ENCODE measurements at regions not wholly inside any gene's neighbourhood (a gene's known extent, or its start where the extent isn't known, plus 50 kb on each side); places are given as distances from the start of the nearest gene placed in this dataset.

- WGBS = 68% methylated on average over 14 of the region's 15 CpGs
- TF ChIP-seq EP300 (IDR thresholded peaks at IDR 0.05) (no peak), POLR2AphosphoS5 (IDR thresholded peaks at IDR 0.05) (no peak), POLR2A (IDR thresholded peaks at IDR 0.05; ENCODE audit: low read depth) (no peak)
- TF ChIP-seq, protein P1, sequence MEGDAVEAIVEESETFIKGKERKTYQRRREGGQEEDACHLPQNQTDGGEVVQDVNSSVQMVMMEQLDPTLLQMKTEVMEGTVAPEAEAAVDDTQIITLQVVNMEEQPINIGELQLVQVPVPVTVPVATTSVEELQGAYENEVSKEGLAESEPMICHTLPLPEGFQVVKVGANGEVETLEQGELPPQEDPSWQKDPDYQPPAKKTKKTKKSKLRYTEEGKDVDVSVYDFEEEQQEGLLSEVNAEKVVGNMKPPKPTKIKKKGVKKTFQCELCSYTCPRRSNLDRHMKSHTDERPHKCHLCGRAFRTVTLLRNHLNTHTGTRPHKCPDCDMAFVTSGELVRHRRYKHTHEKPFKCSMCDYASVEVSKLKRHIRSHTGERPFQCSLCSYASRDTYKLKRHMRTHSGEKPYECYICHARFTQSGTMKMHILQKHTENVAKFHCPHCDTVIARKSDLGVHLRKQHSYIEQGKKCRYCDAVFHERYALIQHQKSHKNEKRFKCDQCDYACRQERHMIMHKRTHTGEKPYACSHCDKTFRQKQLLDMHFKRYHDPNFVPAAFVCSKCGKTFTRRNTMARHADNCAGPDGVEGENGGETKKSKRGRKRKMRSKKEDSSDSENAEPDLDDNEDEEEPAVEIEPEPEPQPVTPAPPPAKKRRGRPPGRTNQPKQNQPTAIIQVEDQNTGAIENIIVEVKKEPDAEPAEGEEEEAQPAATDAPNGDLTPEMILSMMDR (IDR thresholded peaks at IDR 0.05) = no peak
- intact Hi-C loops (cut with DNase I) = no loop called here
- Histone ChIP-seq H3K36me3 (no peaks in the 10 kb centered on the region), H3K9me3 (no peaks in the 10 kb centered on the region), H3K4me1 (peaks cover 0 to 11% (median 0%) of the 10 kb centered on the region in 4 donors), H3K27me3 (peaks cover 0 to 18% (median 0%) of the 10 kb centered on the region in 4 donors), H3K27ac (replicated peaks in 1 of 4) (no peak overlapping the region), H3K4me3 (no peak overlapping the region)
- peak; percentile 91 for DNase-seq (ENCODE audit: extremely low spot score)
Observed at GRCh38 chr11:127105593-127106541, 105.3 kb upstream of the KIRREL3 start.

- H3K27me3 ChIP-seq = peaks cover 0 to 18% (median 0%) of the 10 kb centered on the region in 4 donors
- H3K4me3 ChIP-seq = no peak overlapping the region
- peak; percentile 64 for DNase-seq (ENCODE audit: extremely low spot score)
- H3K27ac ChIP-seq (replicated peaks in 1 of 4) = no peak overlapping the region
- TF ChIP-seq POLR2A (IDR thresholded peaks at IDR 0.05; ENCODE audit: low read depth) (no peak), EP300 (IDR thresholded peaks at IDR 0.05) (no peak), POLR2AphosphoS5 (IDR thresholded peaks at IDR 0.05) (no peak)
- TF ChIP-seq, protein P1 (IDR thresholded peaks at IDR 0.05) = no peak
- no peaks in the 10 kb centered on the region for H3K36me3 ChIP-seq
- no peaks in the 10 kb centered on the region for H3K9me3 ChIP-seq
- WGBS = 73% methylated on average over 9 of the region's 9 CpGs
- intact Hi-C loops (cut with DNase I) = no loop called here
- no peaks in the 10 kb centered on the region for H3K4me1 ChIP-seq
Observed at GRCh38 chr11:127103586-127104388, 103.2 kb upstream of the KIRREL3 start.

GRCh38 chr11:127098684-127099083 is 98.1 kb upstream of the KIRREL3 start:
- intact Hi-C loops (cut with DNase I) = no loop called here
- DNase-seq (ENCODE audit: extremely low spot score) = no peak
- Histone ChIP-seq H3K9me3 (peaks cover 0 to 6% (median 2%) of the 10 kb centered on the region in 4 donors), H3K4me3 (no peak overlapping the region), H3K27ac (replicated peaks in 1 of 4) (no peak overlapping the region), H3K36me3 (no peaks in the 10 kb centered on the region), H3K4me1 (no peaks in the 10 kb centered on the region), H3K27me3 (no peaks in the 10 kb centered on the region)
- TF ChIP-seq POLR2AphosphoS5 (IDR thresholded peaks at IDR 0.05) (no peak), EP300 (IDR thresholded peaks at IDR 0.05) (no peak), POLR2A (IDR thresholded peaks at IDR 0.05; ENCODE audit: low read depth) (no peak)
- TF ChIP-seq, protein P1 (IDR thresholded peaks at IDR 0.05) = no peak
- 27% methylated on average over 1 of the region's 1 CpG for WGBS

GRCh38 chr11:127080735-127081134 is 80.2 kb upstream of the KIRREL3 start:
- intact Hi-C loops (cut with DNase I) = no loop called here
- Histone ChIP-seq H3K4me3 (no peak overlapping the region), H3K9me3 (no peaks in the 10 kb centered on the region), H3K27me3 (no peaks in the 10 kb centered on the region), H3K4me1 (no peaks in the 10 kb centered on the region), H3K36me3 (no peaks in the 10 kb centered on the region), H3K27ac (replicated peaks in 1 of 4) (no peak overlapping the region)
- no peak for DNase-seq (ENCODE audit: extremely low spot score)
- WGBS = 52% methylated on average over 2 of the region's 2 CpGs
- TF ChIP-seq POLR2A (IDR thresholded peaks at IDR 0.05; ENCODE audit: low read depth) = no peak
- no peak for TF ChIP-seq EP300 (IDR thresholded peaks at IDR 0.05)
- TF ChIP-seq POLR2AphosphoS5 (IDR thresholded peaks at IDR 0.05) = no peak
- TF ChIP-seq, protein P1 (IDR thresholded peaks at IDR 0.05) = no peak
